PFSK-1 (cell line): ENCODE measurements at regions not wholly inside any gene's neighbourhood (a gene's known extent, or its start where the extent isn't known, plus 50 kb on each side); places are given as distances from the start of the nearest gene placed in this dataset.

ENCODE experiments used
- FOXP2 ChIP-seq: optimal IDR thresholded peaks from 2 replicates; pipeline ENCODE3; 2011; ENCODE audit warnings: borderline replicate concordance, control low read depth, inconsistent platforms; ENCODE audit not compliant: insufficient read depth; ENCODE audit errors: extremely low read length, extremely low read depth
- POLR2AphosphoS5 ChIP-seq: IDR thresholded peaks from 2 replicates; pipeline ENCODE4 v1.6.1; 2012; ENCODE audit warnings: low read depth, mild to moderate bottlenecking, control low read depth, low read length, moderate library complexity
- SIN3A ChIP-seq: IDR thresholded peaks from 2 replicates; pipeline ENCODE4 v1.6.1; 2012; ENCODE audit warnings: mild to moderate bottlenecking, low read length, moderate library complexity, borderline replicate concordance; ENCODE audit not compliant: insufficient read depth
- TAF1 ChIP-seq: IDR thresholded peaks from 2 replicates; pipeline ENCODE4 v1.6.1; 2012; ENCODE audit warnings: low read length, control low read depth, borderline replicate concordance; ENCODE audit not compliant: insufficient read depth
- TF ChIP-seq, protein P1 (sequence below), 2 experiments: IDR thresholded peaks; 2 replicates each; pipeline versions ENCODE4 v1.6.1 to v1.8.0; 2011 to 2012; ENCODE audit warnings: low read depth in 2 of 2, low read length in 2 of 2, control low read depth in 1 of 2, inconsistent platforms in 1 of 2, mild to moderate bottlenecking in 1 of 2, moderate library complexity in 1 of 2; ENCODE audit not compliant: insufficient read depth in 1 of 2

- TF ChIP-seq, protein P1, sequence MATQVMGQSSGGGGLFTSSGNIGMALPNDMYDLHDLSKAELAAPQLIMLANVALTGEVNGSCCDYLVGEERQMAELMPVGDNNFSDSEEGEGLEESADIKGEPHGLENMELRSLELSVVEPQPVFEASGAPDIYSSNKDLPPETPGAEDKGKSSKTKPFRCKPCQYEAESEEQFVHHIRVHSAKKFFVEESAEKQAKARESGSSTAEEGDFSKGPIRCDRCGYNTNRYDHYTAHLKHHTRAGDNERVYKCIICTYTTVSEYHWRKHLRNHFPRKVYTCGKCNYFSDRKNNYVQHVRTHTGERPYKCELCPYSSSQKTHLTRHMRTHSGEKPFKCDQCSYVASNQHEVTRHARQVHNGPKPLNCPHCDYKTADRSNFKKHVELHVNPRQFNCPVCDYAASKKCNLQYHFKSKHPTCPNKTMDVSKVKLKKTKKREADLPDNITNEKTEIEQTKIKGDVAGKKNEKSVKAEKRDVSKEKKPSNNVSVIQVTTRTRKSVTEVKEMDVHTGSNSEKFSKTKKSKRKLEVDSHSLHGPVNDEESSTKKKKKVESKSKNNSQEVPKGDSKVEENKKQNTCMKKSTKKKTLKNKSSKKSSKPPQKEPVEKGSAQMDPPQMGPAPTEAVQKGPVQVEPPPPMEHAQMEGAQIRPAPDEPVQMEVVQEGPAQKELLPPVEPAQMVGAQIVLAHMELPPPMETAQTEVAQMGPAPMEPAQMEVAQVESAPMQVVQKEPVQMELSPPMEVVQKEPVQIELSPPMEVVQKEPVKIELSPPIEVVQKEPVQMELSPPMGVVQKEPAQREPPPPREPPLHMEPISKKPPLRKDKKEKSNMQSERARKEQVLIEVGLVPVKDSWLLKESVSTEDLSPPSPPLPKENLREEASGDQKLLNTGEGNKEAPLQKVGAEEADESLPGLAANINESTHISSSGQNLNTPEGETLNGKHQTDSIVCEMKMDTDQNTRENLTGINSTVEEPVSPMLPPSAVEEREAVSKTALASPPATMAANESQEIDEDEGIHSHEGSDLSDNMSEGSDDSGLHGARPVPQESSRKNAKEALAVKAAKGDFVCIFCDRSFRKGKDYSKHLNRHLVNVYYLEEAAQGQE (IDR thresholded peaks at IDR 0.05; ENCODE audit: insufficient read depth in 1 of 2, low read depth in 2 of 2, low read length in 2 of 2) = no peak
- no peak for TF ChIP-seq TAF1
- TF ChIP-seq SIN3A = no peak
- no peak for TF ChIP-seq POLR2AphosphoS5
- no peak for TF ChIP-seq FOXP2
Measured at GRCh38 chr2:67215214-67216055, 181.7 kb upstream of the ETAA1 start.

DNA sequence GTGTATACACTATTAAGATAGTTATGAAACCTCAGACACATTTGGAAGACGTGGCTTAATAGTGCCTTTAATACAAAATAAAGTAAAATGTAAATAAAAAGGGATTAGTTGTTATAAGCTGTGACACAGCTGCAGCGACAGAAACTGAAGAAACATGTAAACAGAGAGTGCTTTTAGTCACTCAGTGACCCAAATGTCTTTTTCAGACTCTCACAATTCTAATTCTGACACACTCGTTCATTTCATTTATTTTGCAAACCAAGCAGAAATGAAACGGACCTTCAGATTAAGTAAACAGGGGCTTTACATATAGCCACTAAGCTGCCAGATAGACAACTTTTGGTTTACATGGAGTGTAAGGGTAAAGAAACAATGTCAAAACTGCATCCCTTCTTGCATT is 181.0 kb upstream of the ETAA1 start:
- TF ChIP-seq TAF1 (no peak), POLR2AphosphoS5 (no peak), FOXP2 (no peak), SIN3A (no peak)
- TF ChIP-seq, protein P1 (IDR thresholded peaks at IDR 0.05; ENCODE audit: insufficient read depth in 1 of 2, low read depth in 2 of 2, low read length in 2 of 2) = no peak

DNA sequence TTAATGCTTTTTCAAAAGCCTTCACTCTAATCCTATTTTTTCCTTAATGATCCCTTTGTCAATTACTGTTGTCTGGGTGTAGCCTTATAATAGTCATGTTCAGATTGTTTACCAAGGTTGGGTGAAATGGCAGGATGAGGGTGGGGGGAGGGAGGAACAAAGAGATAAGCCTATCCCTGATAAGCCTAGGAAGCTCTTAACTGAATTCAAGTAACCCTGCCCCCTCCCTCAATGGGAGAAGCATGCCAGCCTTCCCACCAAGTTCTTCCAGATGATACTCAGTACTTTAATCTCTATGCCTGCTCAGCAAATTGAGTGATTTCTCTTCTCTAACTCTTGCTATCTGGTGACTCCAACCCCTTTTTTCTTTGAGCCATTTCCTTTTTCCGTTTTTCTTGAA is 180.3 kb upstream of the ETAA1 start:
- TF ChIP-seq TAF1 = no peak

GRCh38 chr2:67217398-67217797 is 179.7 kb upstream of the ETAA1 start:
- TF ChIP-seq, protein P1 (IDR thresholded peaks at IDR 0.05; ENCODE audit: insufficient read depth in 1 of 2, low read depth in 2 of 2, low read length in 2 of 2) = no peak

- no peak for TF ChIP-seq FOXP2
- TF ChIP-seq TAF1 = no peak
- no peak for TF ChIP-seq POLR2AphosphoS5
- TF ChIP-seq, protein P1 (IDR thresholded peaks at IDR 0.05; ENCODE audit: insufficient read depth in 1 of 2, low read depth in 2 of 2, low read length in 2 of 2) = no peak
- no peak for TF ChIP-seq SIN3A
Measured at GRCh38 chr2:67218056-67218455, 179.1 kb upstream of the ETAA1 start.
